HCT116 (cell line): ENCODE measurements at regions not wholly inside any gene's neighbourhood (a gene's known extent, or its start where the extent isn't known, plus 50 kb on each side); places are given as distances from the start of the nearest gene placed in this dataset.

Source experiments
- ATAC-seq: fragments of 200-7000 bp; cut with Tn5 transposase; 2 replicates; pipeline ENCODE4 v1.9.1; 2020; ENCODE audit warnings: mild to moderate bottlenecking, moderate library complexity
- BruUV-seq: library from RNA; stranded (reverse); fragments of 400-500 nt; replicated peaks from 2 replicates; lab custom pipeline; 2021; lab: Mats Ljungman, UMichigan
- CTCF ChIA-PET: fragments of 300-600 bp; sonication (Branson Sonifier 250); formaldehyde crosslinking; loops from one replicate; lab custom pipeline; 2021; ENCODE audit warnings: antibody characterized with exemption; lab: Charles Lee
- POLR2A ChIA-PET: fragments of 300-600, 350-600 bp; sonication (Branson Sonifier 250); formaldehyde crosslinking; loops from one replicate; lab custom pipeline; 2021; ENCODE audit warnings: antibody characterized with exemption; lab: Charles Lee
- RAD21 ChIA-PET, 2 experiments: fragments of 300-600 bp; sonication (Branson Sonifier 250); formaldehyde crosslinking; loops; one replicate each; lab custom pipeline; 2023; ENCODE audit warnings: low total read pairs in 2 of 2; ENCODE audit not compliant: uncharacterized antibody in 2 of 2, unreplicated experiment in 2 of 2, low non-redundant PET in 1 of 2; lab: Charles Lee
- DNase-seq: peaks from one replicate; pipeline ENCODE4 v3.0.0-alpha.2; 2010; ENCODE audit warnings: low read depth, low spot score
- H2AFZ ChIP-seq: fragments of 200-600 bp; shearing (Covaris generic), sonication (generic); 2 replicates; pipeline ENCODE4 v1.6.1; 2017; ENCODE audit warnings: low read depth, mixed run types, mixed read lengths, antibody characterized with exemption, low read length; ENCODE audit not compliant: poor library complexity, severe bottlenecking
- H3K27ac ChIP-seq: 2 replicates; pipeline ENCODE4 v1.5.1; 2012; ENCODE audit warnings: low read depth, low read length
- H3K27me3 ChIP-seq: fragments of 200-600 bp; sonication (generic); 2 replicates; pipeline ENCODE4 v1.6.1; 2016; ENCODE audit warnings: mixed run types, low read length, mixed read lengths; ENCODE audit not compliant: insufficient read depth
- H3K36me3 ChIP-seq, 2 experiments: fragments of 200-500 bp in 1 of 2; fragments of 200-600 bp in 1 of 2; sonication (Bioruptor generic) in 1 of 2; sonication (generic) in 1 of 2; 2 replicates each; pipeline versions ENCODE4 v1.5.1 to v1.6.1; 2014 to 2016; ENCODE audit warnings: low read length in 2 of 2, inconsistent platforms in 1 of 2, mixed read lengths in 1 of 2, mixed run types in 1 of 2; ENCODE audit not compliant: insufficient read depth in 2 of 2, control insufficient read depth in 1 of 2
- H3K4me1 ChIP-seq, 2 experiments: fragments of 200-600 bp in 1 of 2; sonication (generic) in 1 of 2; 2 replicates each; pipeline versions ENCODE4 v1.5.1 to v1.6.1; 2012 to 2017; ENCODE audit warnings: low read length in 2 of 2, inconsistent platforms in 1 of 2, mild to moderate bottlenecking in 1 of 2, mixed read lengths in 1 of 2, mixed run types in 1 of 2, moderate library complexity in 1 of 2; ENCODE audit not compliant: insufficient read depth in 2 of 2, control insufficient read depth in 1 of 2
- H3K4me2 ChIP-seq: fragments of 200-600 bp; sonication (generic); 2 replicates; pipeline ENCODE4 v1.6.1; 2017; ENCODE audit warnings: mixed run types, low read length, mixed read lengths
- H3K4me3 ChIP-seq, 2 experiments: fragments of 200-600 bp in 1 of 2; sonication (generic) in 1 of 2; replicated peaks in 1 of 2; 2 replicates each; pipeline ENCODE4 v1.5.1; 2011 to 2016; ENCODE audit warnings: low read length in 2 of 2, control low read depth in 1 of 2, low read depth in 1 of 2, mild to moderate bottlenecking in 1 of 2, mixed read lengths in 1 of 2, mixed run types in 1 of 2
- H3K79me2 ChIP-seq: fragments of 200-600 bp; sonication (generic); 2 replicates; pipeline ENCODE4 v1.6.1; 2017; ENCODE audit warnings: mild to moderate bottlenecking, mixed run types, low read length, moderate library complexity, mixed read lengths; ENCODE audit not compliant: insufficient read depth
- H3K9ac ChIP-seq: fragments of 200-600 bp; sonication (generic); 2 replicates; pipeline ENCODE4 v1.6.1; 2016; ENCODE audit warnings: low read length, mixed read lengths
- H3K9me2 ChIP-seq: fragments of 200-600 bp; sonication (generic), shearing (Covaris generic); 2 replicates; pipeline ENCODE4 v1.6.1; 2017; ENCODE audit warnings: mixed run types, mild to moderate bottlenecking, moderate library complexity; ENCODE audit not compliant: insufficient read depth
- H3K9me3 ChIP-seq, 2 experiments: fragments of 200-500 bp in 1 of 2; fragments of 200-600 bp in 1 of 2; sonication (Bioruptor generic) in 1 of 2; sonication (generic) in 1 of 2; 2 replicates each; pipeline ENCODE4 v1.6.1; 2014 to 2017; ENCODE audit warnings: low read length in 2 of 2, mixed read lengths in 2 of 2, inconsistent platforms in 1 of 2, low read depth in 1 of 2, mild to moderate bottlenecking in 1 of 2, mixed run types in 1 of 2, moderate library complexity in 1 of 2; ENCODE audit not compliant: control insufficient read depth in 1 of 2, insufficient read depth in 1 of 2
- H4K20me1 ChIP-seq: fragments of 200-600 bp; sonication (generic), shearing (Covaris generic); 2 replicates; pipeline ENCODE4 v1.6.1; 2017; ENCODE audit warnings: mixed run types, mild to moderate bottlenecking, moderate library complexity; ENCODE audit not compliant: insufficient read depth
- CEBPB ChIP-seq: IDR thresholded peaks from 2 replicates; pipeline ENCODE4 v1.6.1; 2012; ENCODE audit warnings: low read depth
- EZH2 ChIP-seq: fragments of 200-600 bp; sonication (generic); IDR thresholded peaks from 2 replicates; pipeline ENCODE4 v1.6.1; 2017; ENCODE audit warnings: antibody characterized with exemption, mixed run types
- EZH2phosphoT487 ChIP-seq: fragments of 200-600 bp; IDR thresholded peaks from 2 replicates; pipeline ENCODE4 v1.6.1; 2018; ENCODE audit warnings: antibody characterized with exemption, borderline replicate concordance
- JUND ChIP-seq: IDR thresholded peaks from 2 replicates; pipeline ENCODE4 v1.6.1; 2012
- POLR2A ChIP-seq: IDR thresholded peaks from 2 replicates; pipeline ENCODE4 v1.7.0; 2011; ENCODE audit warnings: borderline replicate concordance; ENCODE audit not compliant: insufficient read depth, insufficient read length; ENCODE audit errors: extremely low read depth
- POLR2AphosphoS5 ChIP-seq: IDR thresholded peaks from 2 replicates; pipeline ENCODE4 v1.6.1; 2011; ENCODE audit warnings: mild to moderate bottlenecking, low read depth, low read length, moderate library complexity
- RAD21 ChIP-seq: IDR thresholded peaks from 2 replicates; pipeline ENCODE4 v1.6.1; 2012; ENCODE audit warnings: low read depth, mild to moderate bottlenecking
- SIN3A ChIP-seq: IDR thresholded peaks from 2 replicates; pipeline ENCODE4 v1.6.1; 2012; ENCODE audit warnings: low read depth
- SRF ChIP-seq: IDR thresholded peaks from 2 replicates; pipeline ENCODE4 v1.6.1; 2012; ENCODE audit warnings: low read depth
- ZBTB33 ChIP-seq: IDR thresholded peaks from 2 replicates; pipeline ENCODE4 v1.6.1; 2011; ENCODE audit warnings: mild to moderate bottlenecking, low read length, moderate library complexity; ENCODE audit not compliant: insufficient replicate concordance; ENCODE audit errors: extremely low read depth
- ZNF274 ChIP-seq: fragments of 200-500 bp; sonication (Bioruptor generic); IDR thresholded peaks from 2 replicates; pipeline ENCODE4 v1.6.1; 2014; ENCODE audit warnings: mild to moderate bottlenecking, low read depth, low read length, inconsistent platforms
- intact Hi-C: fragments of 100-400 bp; cut with micrococcal nuclease; formaldehyde crosslinking; loops from 2 replicates; pipeline ENCODE4 v1.10.0; 2022
- TF ChIP-seq, protein P1 (sequence below): IDR thresholded peaks from 2 replicates; pipeline ENCODE4 v1.6.1; 2012

GRCh38 chr3:186471771-186472170, 72.4 kb downstream of the CRYGS start:
- DNase-seq (no peak), ATAC-seq (no peak)
- no peak overlapping the region for H3K4me2 ChIP-seq
- CTCF ChIA-PET = no interaction called here
- H3K27ac ChIP-seq = no peak overlapping the region
- H3K9ac ChIP-seq = no peak overlapping the region
- no TSS peak for BruUV-seq
- POLR2A ChIA-PET = no interaction called here
- H3K36me3 ChIP-seq = no peaks in the 10 kb centered on the region
- H3K4me1 ChIP-seq = no peaks in the 10 kb centered on the region
- H3K9me2 ChIP-seq = no peaks in the 10 kb centered on the region
- no peaks in the 10 kb centered on the region for H3K79me2 ChIP-seq
- H3K27me3 ChIP-seq = peaks cover 5% of the 10 kb centered on the region; the same call in 1 of the 2 replicates
- no peak overlapping the region for H3K4me3 ChIP-seq
- intact Hi-C loops = no loop called here
- H4K20me1 ChIP-seq = no peaks in the 10 kb centered on the region
- H3K9me3 ChIP-seq = no peaks in the 10 kb centered on the region
- H2AFZ ChIP-seq = no peak overlapping the region
- no peak for TF ChIP-seq RAD21
- TF ChIP-seq CEBPB = no peak
- TF ChIP-seq ZBTB33 = no peak
- TF ChIP-seq ZNF274 = no peak
- no peak for TF ChIP-seq EZH2
- TF ChIP-seq POLR2AphosphoS5 = no peak
- no peak for TF ChIP-seq SRF
- no peak for TF ChIP-seq EZH2phosphoT487
- TF ChIP-seq JUND = no peak
- no peak for TF ChIP-seq POLR2A
- TF ChIP-seq, protein P1, sequence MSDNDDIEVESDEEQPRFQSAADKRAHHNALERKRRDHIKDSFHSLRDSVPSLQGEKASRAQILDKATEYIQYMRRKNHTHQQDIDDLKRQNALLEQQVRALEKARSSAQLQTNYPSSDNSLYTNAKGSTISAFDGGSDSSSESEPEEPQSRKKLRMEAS = no peak
- no peak for TF ChIP-seq SIN3A
- TF ChIP-seq, all 23 proteins: peak for 0
- RAD21 ChIA-PET = no interaction called here
